ENCODE measurements at regions not wholly inside any gene's neighbourhood (a gene's known extent, or its start where the extent isn't known, plus 50 kb on each side); places are given as distances from the start of the nearest gene placed in this dataset.

DNA sequence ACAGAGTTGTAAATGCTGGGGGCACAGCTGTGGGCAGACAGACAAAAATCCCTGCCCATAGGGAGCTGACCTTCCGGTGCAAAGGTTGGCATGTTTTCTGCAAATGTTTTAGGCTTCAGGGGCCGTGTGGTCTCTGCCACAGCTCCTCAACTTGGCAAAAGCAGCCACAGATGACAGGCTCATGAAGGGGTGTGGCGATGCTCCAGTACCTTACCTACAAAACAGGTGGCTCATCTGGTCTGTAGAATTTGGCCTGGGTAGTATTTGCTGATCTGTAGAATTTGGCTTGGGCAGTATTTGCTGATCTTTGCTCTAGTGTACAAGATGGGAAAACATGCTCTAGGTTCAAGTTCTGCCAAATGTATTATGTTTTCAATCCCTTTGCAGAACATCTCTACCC lies 283.9 kb downstream of the GADD45G start:
- TF ChIP-seq TAF1 (IDR thresholded peaks at IDR 0.05; ENCODE audit: low read depth) (no peak), CEBPB (IDR thresholded peaks at IDR 0.05) (no peak), EP300 (IDR thresholded peaks at IDR 0.05; ENCODE audit: borderline replicate concordance) (no peak), NFIC (IDR thresholded peaks at IDR 0.05) (no peak), EGR1 (IDR thresholded peaks at IDR 0.05) (no peak), YY1 (IDR thresholded peaks at IDR 0.05; ENCODE audit: low read depth) (no peak), TEAD4 (IDR thresholded peaks at IDR 0.05) (no peak), RAD21 (IDR thresholded peaks at IDR 0.05; ENCODE audit: low read depth) (no peak)
- TF ChIP-seq, protein P1, sequence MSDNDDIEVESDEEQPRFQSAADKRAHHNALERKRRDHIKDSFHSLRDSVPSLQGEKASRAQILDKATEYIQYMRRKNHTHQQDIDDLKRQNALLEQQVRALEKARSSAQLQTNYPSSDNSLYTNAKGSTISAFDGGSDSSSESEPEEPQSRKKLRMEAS (IDR thresholded peaks at IDR 0.05): no peak
- TF ChIP-seq, protein P2, sequence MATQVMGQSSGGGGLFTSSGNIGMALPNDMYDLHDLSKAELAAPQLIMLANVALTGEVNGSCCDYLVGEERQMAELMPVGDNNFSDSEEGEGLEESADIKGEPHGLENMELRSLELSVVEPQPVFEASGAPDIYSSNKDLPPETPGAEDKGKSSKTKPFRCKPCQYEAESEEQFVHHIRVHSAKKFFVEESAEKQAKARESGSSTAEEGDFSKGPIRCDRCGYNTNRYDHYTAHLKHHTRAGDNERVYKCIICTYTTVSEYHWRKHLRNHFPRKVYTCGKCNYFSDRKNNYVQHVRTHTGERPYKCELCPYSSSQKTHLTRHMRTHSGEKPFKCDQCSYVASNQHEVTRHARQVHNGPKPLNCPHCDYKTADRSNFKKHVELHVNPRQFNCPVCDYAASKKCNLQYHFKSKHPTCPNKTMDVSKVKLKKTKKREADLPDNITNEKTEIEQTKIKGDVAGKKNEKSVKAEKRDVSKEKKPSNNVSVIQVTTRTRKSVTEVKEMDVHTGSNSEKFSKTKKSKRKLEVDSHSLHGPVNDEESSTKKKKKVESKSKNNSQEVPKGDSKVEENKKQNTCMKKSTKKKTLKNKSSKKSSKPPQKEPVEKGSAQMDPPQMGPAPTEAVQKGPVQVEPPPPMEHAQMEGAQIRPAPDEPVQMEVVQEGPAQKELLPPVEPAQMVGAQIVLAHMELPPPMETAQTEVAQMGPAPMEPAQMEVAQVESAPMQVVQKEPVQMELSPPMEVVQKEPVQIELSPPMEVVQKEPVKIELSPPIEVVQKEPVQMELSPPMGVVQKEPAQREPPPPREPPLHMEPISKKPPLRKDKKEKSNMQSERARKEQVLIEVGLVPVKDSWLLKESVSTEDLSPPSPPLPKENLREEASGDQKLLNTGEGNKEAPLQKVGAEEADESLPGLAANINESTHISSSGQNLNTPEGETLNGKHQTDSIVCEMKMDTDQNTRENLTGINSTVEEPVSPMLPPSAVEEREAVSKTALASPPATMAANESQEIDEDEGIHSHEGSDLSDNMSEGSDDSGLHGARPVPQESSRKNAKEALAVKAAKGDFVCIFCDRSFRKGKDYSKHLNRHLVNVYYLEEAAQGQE (IDR thresholded peaks at IDR 0.05; ENCODE audit: low read depth): no peak
- TF ChIP-seq, protein P3, sequence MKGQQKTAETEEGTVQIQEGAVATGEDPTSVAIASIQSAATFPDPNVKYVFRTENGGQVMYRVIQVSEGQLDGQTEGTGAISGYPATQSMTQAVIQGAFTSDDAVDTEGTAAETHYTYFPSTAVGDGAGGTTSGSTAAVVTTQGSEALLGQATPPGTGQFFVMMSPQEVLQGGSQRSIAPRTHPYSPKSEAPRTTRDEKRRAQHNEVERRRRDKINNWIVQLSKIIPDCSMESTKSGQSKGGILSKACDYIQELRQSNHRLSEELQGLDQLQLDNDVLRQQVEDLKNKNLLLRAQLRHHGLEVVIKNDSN (IDR thresholded peaks at IDR 0.05): no peak
